HFFc6 (cell line): ENCODE measurements at regions not wholly inside any gene's neighbourhood (a gene's known extent, or its start where the extent isn't known, plus 50 kb on each side); places are given as distances from the start of the nearest gene placed in this dataset.
A peak's percentile ranks its signal among the peaks of the same experiment; 100 is the strongest.

ENCODE experiments used
- DNase-seq: peaks from one replicate; pipeline ENCODE4 v3.0.0-alpha.2; 2018
- H3K27ac Mint-ChIP-seq: 2 replicates; pipeline ENCODE4 v1.8.0; 2020; ENCODE audit warnings: mild to moderate bottlenecking, mixed read lengths
- H3K27me3 Mint-ChIP-seq: 2 replicates; pipeline ENCODE4 v1.8.0; 2021; ENCODE audit warnings: mild to moderate bottlenecking, moderate library complexity, mixed read lengths; ENCODE audit not compliant: insufficient read depth
- H3K36me3 Mint-ChIP-seq: 2 replicates; pipeline ENCODE4 v1.8.0; 2021; ENCODE audit warnings: low read depth, mixed read lengths
- H3K4me1 Mint-ChIP-seq: 2 replicates; pipeline ENCODE4 v1.8.0; 2020; ENCODE audit warnings: low read depth, mixed read lengths
- H3K4me3 Mint-ChIP-seq: 2 replicates; pipeline ENCODE4 v1.8.0; 2020; ENCODE audit warnings: mild to moderate bottlenecking, moderate library complexity, mixed read lengths
- H3K9me3 Mint-ChIP-seq: 2 replicates; pipeline ENCODE4 v1.8.0; 2020; ENCODE audit warnings: mild to moderate bottlenecking, mixed read lengths
- TF ChIP-seq, protein P1 (sequence below): fragments of 200-600 bp; sonication (generic); IDR thresholded peaks from 2 replicates; pipeline ENCODE4 v1.5.0; 2021; ENCODE audit warnings: antibody characterized with exemption, mild to moderate bottlenecking

DNA sequence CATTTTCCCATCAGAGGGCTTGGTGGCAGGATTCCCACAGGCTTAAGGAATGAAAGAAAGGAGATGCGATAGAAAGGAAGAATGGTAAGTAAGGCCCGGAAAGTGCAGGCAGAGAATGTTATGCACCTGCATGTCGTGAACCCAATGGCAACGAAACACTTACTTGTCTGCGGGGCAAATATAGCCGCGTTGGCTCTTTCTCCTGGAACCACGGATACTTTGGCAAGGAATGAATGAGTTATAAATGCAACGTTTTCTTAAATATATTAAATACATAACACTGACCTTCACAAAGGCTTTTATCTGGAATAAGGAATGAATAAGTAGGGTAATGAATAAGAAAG is 192.1 kb downstream of the KATNAL1 start:
- TF ChIP-seq, protein P1, sequence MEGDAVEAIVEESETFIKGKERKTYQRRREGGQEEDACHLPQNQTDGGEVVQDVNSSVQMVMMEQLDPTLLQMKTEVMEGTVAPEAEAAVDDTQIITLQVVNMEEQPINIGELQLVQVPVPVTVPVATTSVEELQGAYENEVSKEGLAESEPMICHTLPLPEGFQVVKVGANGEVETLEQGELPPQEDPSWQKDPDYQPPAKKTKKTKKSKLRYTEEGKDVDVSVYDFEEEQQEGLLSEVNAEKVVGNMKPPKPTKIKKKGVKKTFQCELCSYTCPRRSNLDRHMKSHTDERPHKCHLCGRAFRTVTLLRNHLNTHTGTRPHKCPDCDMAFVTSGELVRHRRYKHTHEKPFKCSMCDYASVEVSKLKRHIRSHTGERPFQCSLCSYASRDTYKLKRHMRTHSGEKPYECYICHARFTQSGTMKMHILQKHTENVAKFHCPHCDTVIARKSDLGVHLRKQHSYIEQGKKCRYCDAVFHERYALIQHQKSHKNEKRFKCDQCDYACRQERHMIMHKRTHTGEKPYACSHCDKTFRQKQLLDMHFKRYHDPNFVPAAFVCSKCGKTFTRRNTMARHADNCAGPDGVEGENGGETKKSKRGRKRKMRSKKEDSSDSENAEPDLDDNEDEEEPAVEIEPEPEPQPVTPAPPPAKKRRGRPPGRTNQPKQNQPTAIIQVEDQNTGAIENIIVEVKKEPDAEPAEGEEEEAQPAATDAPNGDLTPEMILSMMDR = peak; percentile 46
- H3K4me3 Mint-ChIP-seq = peak overlapping the region; percentile 90
- no peaks in the 10 kb centered on the region; the same call in 1 of the 2 replicates for H3K27me3 Mint-ChIP-seq
- no peak overlapping the region; the same call in 1 of the 2 replicates for H3K27ac Mint-ChIP-seq
- DNase-seq = no peak
- no peaks in the 10 kb centered on the region for H3K9me3 Mint-ChIP-seq
- H3K36me3 Mint-ChIP-seq = no peaks in the 10 kb centered on the region
- peaks cover 78% of the 10 kb centered on the region for H3K4me1 Mint-ChIP-seq

DNA sequence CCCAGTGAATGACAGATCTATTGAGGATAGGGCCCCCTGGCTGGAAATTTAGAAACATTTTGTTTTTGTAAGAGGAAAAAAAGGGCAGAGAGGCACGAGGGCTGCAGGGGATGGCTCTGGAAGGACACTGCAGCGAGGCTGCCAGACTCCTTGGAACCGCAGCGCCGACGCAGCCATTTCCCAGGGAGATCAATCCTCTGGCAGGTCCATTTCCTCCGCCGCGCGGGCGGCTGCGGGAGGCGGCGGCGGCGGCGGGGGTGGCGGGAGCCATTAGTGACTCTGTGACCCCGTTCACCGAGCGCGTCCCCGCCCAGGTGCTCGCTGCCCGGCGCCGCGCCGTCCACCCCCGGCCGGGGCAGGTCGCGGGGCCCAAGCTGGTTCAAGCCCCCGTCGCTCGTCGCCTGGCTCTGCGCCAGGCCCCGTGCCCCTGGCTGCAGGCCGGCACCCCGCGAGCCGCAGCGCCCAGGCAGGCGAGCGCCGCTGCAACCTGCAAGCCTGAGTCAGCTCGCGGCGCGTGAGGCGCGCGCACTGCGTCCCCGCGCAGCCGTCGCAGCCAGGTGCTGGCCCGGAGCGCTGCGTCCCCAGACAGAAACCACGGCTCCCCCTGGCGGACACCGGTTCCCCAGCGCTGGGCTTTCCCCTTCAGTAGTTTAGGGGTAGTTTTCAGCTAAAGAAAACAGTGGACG is 192.6 kb downstream of the KATNAL1 start:
- no peaks in the 10 kb centered on the region for H3K36me3 Mint-ChIP-seq
- H3K9me3 Mint-ChIP-seq = no peaks in the 10 kb centered on the region
- peak; percentile 71 for DNase-seq
- H3K27ac Mint-ChIP-seq = peak overlapping the region; percentile 36; the same call in 1 of the 2 replicates
- peaks cover 72% of the 10 kb centered on the region for H3K4me1 Mint-ChIP-seq
- no peaks in the 10 kb centered on the region; the same call in 1 of the 2 replicates for H3K27me3 Mint-ChIP-seq
- TF ChIP-seq, protein P1 = peak; percentile 96
- H3K4me3 Mint-ChIP-seq = peak overlapping the region; percentile 90

DNA sequence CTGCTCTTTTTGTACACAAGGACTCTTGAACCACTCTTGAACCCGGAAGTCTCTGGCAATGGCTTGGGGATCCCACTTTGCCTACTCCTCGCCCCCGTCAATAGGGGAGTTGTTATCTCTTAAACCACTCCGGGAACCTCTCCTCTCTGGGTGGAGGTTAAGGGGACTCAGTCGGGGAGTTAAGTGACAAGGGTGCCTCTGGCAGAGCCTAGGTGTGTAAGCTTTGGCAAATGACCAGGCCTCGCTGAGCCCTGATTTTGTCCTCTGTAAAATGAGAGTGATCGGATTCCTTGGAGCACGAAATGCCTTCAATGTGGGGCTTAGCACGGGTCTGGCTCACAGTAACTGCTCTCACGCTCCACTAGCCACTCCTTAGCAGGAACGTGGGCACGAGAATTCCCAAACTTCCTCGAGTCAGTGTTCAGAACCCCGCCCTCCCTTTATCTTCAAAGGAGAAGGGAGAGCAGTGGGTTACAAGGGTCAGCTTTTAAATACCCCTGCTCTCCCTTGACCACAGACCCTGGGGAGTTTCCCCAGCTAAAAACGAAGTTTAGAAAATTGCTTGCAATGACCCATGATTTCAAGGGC is 193.3 kb downstream of the KATNAL1 start:
- no peak for DNase-seq
- H3K27ac Mint-ChIP-seq = 0 out of 2 replicates have a peak overlapping the region, but pooled peaks have one; percentile 36
- TF ChIP-seq, protein P1 = no peak
- H3K36me3 Mint-ChIP-seq = no peaks in the 10 kb centered on the region
- H3K4me3 Mint-ChIP-seq = peak overlapping the region; percentile 87
- H3K9me3 Mint-ChIP-seq = no peaks in the 10 kb centered on the region
- H3K27me3 Mint-ChIP-seq = no peaks in the 10 kb centered on the region; the same call in 1 of the 2 replicates
- H3K4me1 Mint-ChIP-seq = peaks cover 66% of the 10 kb centered on the region

DNA sequence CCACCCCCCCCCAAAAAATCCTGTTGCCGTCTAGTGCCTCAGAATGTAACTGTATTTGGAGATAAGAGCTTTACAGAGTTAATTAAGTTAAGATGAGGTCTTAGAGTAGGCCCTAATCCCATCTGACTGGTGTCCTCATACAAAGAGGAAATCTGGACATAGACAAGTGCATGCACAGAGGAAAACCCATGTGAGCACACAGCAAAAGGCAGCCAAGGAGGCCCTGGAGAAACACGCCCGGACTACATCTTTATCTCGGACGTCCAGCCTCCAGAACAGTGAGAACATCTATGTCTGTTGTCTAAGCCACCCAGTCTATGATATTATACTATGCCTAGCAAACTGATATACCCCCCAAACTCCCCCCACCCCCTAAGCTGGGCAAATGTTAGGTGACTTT is 193.8 kb downstream of the KATNAL1 start:
- H3K27me3 Mint-ChIP-seq = no peaks in the 10 kb centered on the region; the same call in 1 of the 2 replicates
- H3K4me3 Mint-ChIP-seq = no peak overlapping the region
- TF ChIP-seq, protein P1 = no peak
- peaks cover 63% of the 10 kb centered on the region for H3K4me1 Mint-ChIP-seq
- peak overlapping the region; percentile 32 for H3K27ac Mint-ChIP-seq
- no peak for DNase-seq
- no peaks in the 10 kb centered on the region for H3K36me3 Mint-ChIP-seq
- H3K9me3 Mint-ChIP-seq = no peaks in the 10 kb centered on the region

DNA sequence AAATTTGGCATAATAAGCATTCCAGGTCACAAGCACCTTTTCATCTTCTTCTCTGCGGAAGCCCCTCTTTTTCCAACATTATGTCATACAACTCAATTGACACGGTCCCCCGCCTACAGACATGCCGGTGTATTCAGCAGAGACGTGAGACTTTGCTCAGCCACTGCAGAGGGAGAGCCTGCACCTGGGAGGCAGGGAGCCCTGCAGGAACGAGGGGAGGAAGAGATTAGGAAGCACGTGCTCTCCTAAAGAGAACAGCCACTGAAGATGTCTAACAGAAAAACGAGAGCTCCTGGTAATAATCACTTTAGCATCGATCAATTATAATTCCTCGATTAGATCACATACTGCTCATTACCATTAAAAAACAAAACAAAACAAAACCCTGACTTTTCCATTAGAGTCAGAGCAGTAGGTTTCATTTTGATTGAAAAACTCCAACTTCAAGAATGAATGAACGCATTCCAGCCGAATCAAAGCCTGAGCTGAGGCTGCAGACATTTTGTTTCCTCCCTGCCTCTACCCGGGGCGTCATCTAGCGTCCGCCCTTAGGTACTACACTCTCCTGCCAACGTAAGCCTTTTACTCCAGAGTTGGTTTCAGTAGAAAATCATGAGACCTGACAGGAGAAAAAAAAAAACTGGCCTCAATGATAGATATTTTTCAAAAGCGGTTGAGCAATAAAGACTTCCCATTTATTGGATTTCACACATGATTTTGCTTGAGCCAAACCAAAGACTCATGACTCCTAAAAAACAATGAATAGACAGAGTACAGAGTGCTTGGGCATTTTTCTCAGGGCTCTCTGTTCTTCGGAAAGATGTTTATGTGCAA is 194.5 kb downstream of the KATNAL1 start:
- Mint-ChIP-seq H3K27me3 (no peaks in the 10 kb centered on the region; the same call in 1 of the 2 replicates), H3K4me3 (peak overlapping the region; percentile 83), H3K4me1 (peaks cover 64% of the 10 kb centered on the region), H3K27ac (peak overlapping the region; percentile 51), H3K9me3 (no peaks in the 10 kb centered on the region), H3K36me3 (no peaks in the 10 kb centered on the region)
- peak; percentile 80 for DNase-seq
- TF ChIP-seq, protein P1 = peak; percentile 99
